Nephron (organoid): ENCODE measurements at regions not wholly inside any gene's neighbourhood (a gene's known extent, or its start where the extent isn't known, plus 50 kb on each side); places are given as distances from the start of the nearest gene placed in this dataset.

Experiments used
- H3K27ac Mint-ChIP-seq, 3 experiments: 2 replicates each; pipeline ENCODE4 v1.8.0; 2020; ENCODE audit warnings: mixed read lengths in 3 of 3, mild to moderate bottlenecking in 2 of 3, moderate library complexity in 1 of 3
- H3K27me3 Mint-ChIP-seq: 2 replicates; pipeline ENCODE4 v1.8.0; 2021; ENCODE audit warnings: low read depth, mild to moderate bottlenecking, moderate library complexity, mixed read lengths
- H3K36me3 Mint-ChIP-seq: 2 replicates; pipeline ENCODE4 v1.8.0; 2020; ENCODE audit warnings: low read depth, mixed read lengths
- H3K4me1 Mint-ChIP-seq: 2 replicates; pipeline ENCODE4 v1.8.0; 2020; ENCODE audit warnings: mixed read lengths
- H3K4me3 Mint-ChIP-seq, 3 experiments: 2 replicates each; pipeline ENCODE4 v1.8.0; 2020; ENCODE audit warnings: mild to moderate bottlenecking in 3 of 3, mixed read lengths in 3 of 3, moderate library complexity in 2 of 3
- H3K9me3 Mint-ChIP-seq: 2 replicates; pipeline ENCODE4 v1.8.0; 2020; ENCODE audit warnings: mixed read lengths
- CTCF ChIP-seq, 3 experiments: fragments of 200-600 bp; sonication (generic); IDR thresholded peaks; one replicate each; pipeline ENCODE4 v1.5.0; 2021; ENCODE audit warnings: antibody characterized with exemption in 3 of 3; ENCODE audit not compliant: unreplicated experiment in 3 of 3

- H3K9me3 Mint-ChIP-seq: no peaks in the 10 kb centered on the region
- H3K4me1 Mint-ChIP-seq: peaks cover 9% of the 10 kb centered on the region
- no peak for TF ChIP-seq CTCF (IDR thresholded peaks at IDR 0.05; ENCODE audit: unreplicated experiment in 3 of 3)
- peaks cover 5% of the 10 kb centered on the region for H3K27me3 Mint-ChIP-seq
- H3K27ac Mint-ChIP-seq: no peak overlapping the region
- H3K4me3 Mint-ChIP-seq: no peak overlapping the region
- H3K36me3 Mint-ChIP-seq: no peaks in the 10 kb centered on the region
These were observed 58.3 kb upstream of the BACH2 start for GRCh38 chr6:90354961-90355360.

- no peak overlapping the region for H3K4me3 Mint-ChIP-seq
- peaks cover 9% of the 10 kb centered on the region for H3K4me1 Mint-ChIP-seq
- peaks cover 5% of the 10 kb centered on the region for H3K27me3 Mint-ChIP-seq
- no peaks in the 10 kb centered on the region for H3K36me3 Mint-ChIP-seq
- H3K27ac Mint-ChIP-seq: no peak overlapping the region
- TF ChIP-seq CTCF (IDR thresholded peaks at IDR 0.05; ENCODE audit: unreplicated experiment in 3 of 3): no peak
- no peaks in the 10 kb centered on the region for H3K9me3 Mint-ChIP-seq
These were observed 55.1 kb upstream of the BACH2 start for GRCh38 chr6:90351696-90352095.

- Mint-ChIP-seq H3K9me3 (no peaks in the 10 kb centered on the region), H3K27me3 (peaks cover under 1% of the 10 kb centered on the region), H3K36me3 (no peaks in the 10 kb centered on the region), H3K27ac (no peak overlapping the region), H3K4me1 (peaks cover 2% of the 10 kb centered on the region), H3K4me3 (no peak overlapping the region)
- TF ChIP-seq CTCF (IDR thresholded peaks at IDR 0.05; ENCODE audit: unreplicated experiment in 3 of 3): no peak
These were observed 54.3 kb upstream of the BACH2 start for GRCh38 chr6:90350689-90351554.

GRCh38 chr6:90347411-90347851, 50.8 kb upstream of the BACH2 start:
- H3K4me1 Mint-ChIP-seq: no peaks in the 10 kb centered on the region
- H3K9me3 Mint-ChIP-seq: no peaks in the 10 kb centered on the region
- no peaks in the 10 kb centered on the region for H3K27me3 Mint-ChIP-seq
- no peak for TF ChIP-seq CTCF (IDR thresholded peaks at IDR 0.05; ENCODE audit: unreplicated experiment in 3 of 3)
- H3K36me3 Mint-ChIP-seq: no peaks in the 10 kb centered on the region
- no peak overlapping the region for H3K27ac Mint-ChIP-seq
- H3K4me3 Mint-ChIP-seq: no peak overlapping the region

GRCh38 chr6:90346729-90347128, 50.1 kb upstream of the BACH2 start:
- H3K27me3 Mint-ChIP-seq: no peaks in the 10 kb centered on the region
- no peak overlapping the region for H3K4me3 Mint-ChIP-seq
- H3K9me3 Mint-ChIP-seq: no peaks in the 10 kb centered on the region

More at GRCh38 chr6:90346729-90347128, 50.1 kb upstream of the BACH2 start:
- Mint-ChIP-seq H3K4me1 (no peaks in the 10 kb centered on the region), H3K27ac (no peak overlapping the region), H3K36me3 (no peaks in the 10 kb centered on the region)
- TF ChIP-seq CTCF (IDR thresholded peaks at IDR 0.05; ENCODE audit: unreplicated experiment in 3 of 3): no peak
